B cell (primary cell): ENCODE measurements at regions not wholly inside any gene's neighbourhood (a gene's known extent, or its start where the extent isn't known, plus 50 kb on each side); places are given as distances from the start of the nearest gene placed in this dataset.

Source experiments
- ATAC-seq: fragments of 200-7000 bp; cut with Tn5 transposase; one replicate; pipeline ENCODE4 v1.10.0; 2021; ENCODE audit warnings: low read depth, mild to moderate bottlenecking, moderate number of reproducible peaks, moderate library complexity
- CTCF ChIA-PET: fragments of 350-600 bp; sonication (Branson Sonifier 250); formaldehyde crosslinking; loops from one replicate; lab custom pipeline; 2021; ENCODE audit warnings: antibody characterized with exemption, inconsistent platforms; lab: Charles Lee
- POLR2A ChIA-PET: fragments of 350-600 bp; sonication (Branson Sonifier 250); formaldehyde crosslinking; loops from one replicate; lab custom pipeline; 2021; ENCODE audit warnings: antibody characterized with exemption; lab: Charles Lee
- DNase-seq: peaks from one replicate; pipeline ENCODE4 v3.0.0; 2013
- H2AFZ ChIP-seq: 2 replicates; pipeline ENCODE4 v1.6.1; 2012; ENCODE audit warnings: mild to moderate bottlenecking, low read depth, low read length; ENCODE audit not compliant: insufficient read depth, poor library complexity, severe bottlenecking
- H3K27ac ChIP-seq, 2 donors: 1 replicate in 1 of 2; 2 replicates in 1 of 2; pipeline ENCODE4 v1.5.1; 2012 to 2013; ENCODE audit warnings: low read length in 2 of 2, mild to moderate bottlenecking in 2 of 2, moderate library complexity in 1 of 2
- H3K27me3 ChIP-seq, 4 experiments: fragments of 200-600 bp in 1 of 4; sonication (generic) in 1 of 4; replicated peaks in 1 of 4; 1 replicate in 2 of 4; 2 replicates in 2 of 4; pipeline versions ENCODE4 v1.6.1 to v1.7.0; 2013 to 2016; ENCODE audit warnings: low read length in 3 of 4, mild to moderate bottlenecking in 2 of 4, mixed read lengths in 1 of 4, moderate library complexity in 1 of 4; ENCODE audit not compliant: insufficient read depth in 4 of 4, control insufficient read depth in 3 of 4; ENCODE audit errors: control extremely low read depth in 1 of 4
- H3K36me3 ChIP-seq, 2 experiments: replicated peaks in 1 of 2; 1 replicate in 1 of 2; 2 replicates in 1 of 2; pipeline versions ENCODE4 v1.6.1 to v1.7.1; 2013; ENCODE audit warnings: low read length in 1 of 2; ENCODE audit not compliant: insufficient read depth in 2 of 2, control insufficient read depth in 1 of 2; ENCODE audit errors: control extremely low read depth in 1 of 2, extremely low read depth in 1 of 2
- H3K4me1 ChIP-seq, 2 donors: fragments of 200-600 bp in 1 of 2; sonication (generic) in 1 of 2; 1 replicate in 1 of 2; 2 replicates in 1 of 2; pipeline versions ENCODE4 v1.5.1 to v1.6.1; 2013 to 2017; ENCODE audit warnings: low read length in 2 of 2; ENCODE audit not compliant: control insufficient read depth in 2 of 2, insufficient read depth in 2 of 2
- H3K4me2 ChIP-seq: replicated peaks from 2 replicates; pipeline ENCODE3; 2012; ENCODE audit warnings: mild to moderate bottlenecking, low read depth, low read length; ENCODE audit not compliant: poor library complexity, severe bottlenecking
- H3K4me3 ChIP-seq, 5 experiments: fragments of 200-600 bp in 1 of 5; sonication (generic) in 1 of 5; 1 replicate in 3 of 5; 2 replicates in 2 of 5; pipeline versions ENCODE4 v1.5.1 to v1.7.0; 2011 to 2016; ENCODE audit warnings: low read length in 4 of 5, mild to moderate bottlenecking in 4 of 5, low read depth in 2 of 5, control low read depth in 1 of 5, moderate library complexity in 1 of 5; ENCODE audit not compliant: insufficient read depth in 1 of 5; ENCODE audit errors: control extremely low read depth in 1 of 5, extremely low read depth in 1 of 5
- H3K79me2 ChIP-seq: fragments of 200-600 bp; sonication (generic); one replicate; pipeline ENCODE4 v1.6.0; 2016; ENCODE audit warnings: low read length; ENCODE audit not compliant: control insufficient read depth, insufficient read depth
- H3K9ac ChIP-seq: fragments of 200-600 bp; sonication (generic); 2 replicates; pipeline ENCODE4 v1.6.1; 2017; ENCODE audit warnings: mild to moderate bottlenecking, low read length, moderate library complexity
- H3K9me3 ChIP-seq, 3 donors: one replicate each; pipeline versions ENCODE4 v1.6.1 to v1.7.1; 2013; ENCODE audit warnings: low read length in 2 of 3; ENCODE audit not compliant: control insufficient read depth in 2 of 3, insufficient read depth in 1 of 3; ENCODE audit errors: control extremely low read depth in 1 of 3
- H4K20me1 ChIP-seq: 2 replicates; pipeline ENCODE4 v1.6.0; 2012; ENCODE audit warnings: mild to moderate bottlenecking, low read length; ENCODE audit not compliant: insufficient read depth, control insufficient read depth, poor library complexity, severe bottlenecking
- H3K27ac Mint-ChIP-seq: one replicate; pipeline ENCODE4 v1.8.0; 2021; ENCODE audit warnings: mixed read lengths
- H3K27me3 Mint-ChIP-seq: one replicate; pipeline ENCODE4 v1.8.0; 2021; ENCODE audit warnings: mixed read lengths
- H3K4me1 Mint-ChIP-seq: one replicate; pipeline ENCODE4 v1.8.0; 2021; ENCODE audit warnings: mixed read lengths
- H3K4me3 Mint-ChIP-seq: one replicate; pipeline ENCODE4 v1.8.0; 2021; ENCODE audit warnings: mixed read lengths
- H3K9me3 Mint-ChIP-seq: one replicate; pipeline ENCODE4 v1.8.0; 2022; ENCODE audit warnings: mixed read lengths; ENCODE audit not compliant: insufficient read depth
- EZH2 ChIP-seq: IDR thresholded peaks from 2 replicates; pipeline ENCODE4 v1.6.1; 2012; ENCODE audit warnings: borderline replicate concordance, low read depth, mild to moderate bottlenecking, moderate library complexity, low read length; ENCODE audit not compliant: insufficient read depth, poor library complexity, severe bottlenecking
- WGBS: methylation state at CpG from one replicate; pipeline ENCODE4 v1.1.5; 2013; ENCODE audit warnings: missing lambda C conversion rate; ENCODE audit not compliant: insufficient coverage; 5-methylcytosine and 5-hydroxymethylcytosine counted together
- intact Hi-C: fragments of 100-400 bp; cut with micrococcal nuclease; formaldehyde crosslinking; loops from one replicate; pipeline ENCODE4 v1.10.0; 2022
- TF ChIP-seq, protein P1 (sequence below): fragments of 200-600 bp; IDR thresholded peaks from one replicate; pipeline ENCODE4 v1.8.0; 2022; ENCODE audit warnings: antibody characterized with exemption, mild to moderate bottlenecking

DNA sequence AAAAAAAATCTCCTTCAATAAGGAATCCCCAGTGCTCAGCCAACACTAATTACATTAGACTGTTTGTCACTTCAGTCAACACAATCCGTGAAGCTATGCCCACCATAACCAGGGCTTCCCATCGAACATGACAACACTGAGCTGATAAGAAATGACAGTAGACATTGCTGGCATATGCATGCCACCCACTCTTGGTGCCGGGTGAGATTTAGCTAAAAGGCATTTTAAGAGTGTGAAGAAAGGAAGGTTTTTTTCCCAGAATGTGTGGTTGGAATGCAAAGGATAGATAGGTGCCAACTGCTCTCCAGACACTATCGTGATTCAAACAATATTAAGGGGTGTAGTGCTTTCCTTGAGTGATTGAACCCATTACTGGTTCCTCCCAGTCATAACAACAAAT is 344.0 kb upstream of the LMCD1 start:
- 90% methylated on average over 2 of the region's 4 CpGs for WGBS
- H3K79me2 ChIP-seq = no peaks in the 10 kb centered on the region
- no peak overlapping the region for H2AFZ ChIP-seq
- no peaks in the 10 kb centered on the region for H3K9me3 Mint-ChIP-seq
- no peaks in the 10 kb centered on the region for H3K27me3 ChIP-seq
- intact Hi-C loops = no loop called here
- H3K36me3 ChIP-seq = no peaks in the 10 kb centered on the region
- DNase-seq (no peak), ATAC-seq (no peak)
- no peak overlapping the region for H3K27ac ChIP-seq
- H3K4me1 ChIP-seq = no peaks in the 10 kb centered on the region
- H3K4me2 ChIP-seq = no peak overlapping the region
- no peaks in the 10 kb centered on the region for H3K4me1 Mint-ChIP-seq
- H3K27ac Mint-ChIP-seq = no peak overlapping the region
- CTCF ChIA-PET = no interaction called here
- POLR2A ChIA-PET = no interaction called here
- H3K27me3 Mint-ChIP-seq = peaks cover 3% of the 10 kb centered on the region
- H3K4me3 Mint-ChIP-seq = no peak overlapping the region
- no peak overlapping the region for H3K9ac ChIP-seq
- no peaks in the 10 kb centered on the region for H3K9me3 ChIP-seq
- TF ChIP-seq EZH2 = no peak
- TF ChIP-seq, protein P1, sequence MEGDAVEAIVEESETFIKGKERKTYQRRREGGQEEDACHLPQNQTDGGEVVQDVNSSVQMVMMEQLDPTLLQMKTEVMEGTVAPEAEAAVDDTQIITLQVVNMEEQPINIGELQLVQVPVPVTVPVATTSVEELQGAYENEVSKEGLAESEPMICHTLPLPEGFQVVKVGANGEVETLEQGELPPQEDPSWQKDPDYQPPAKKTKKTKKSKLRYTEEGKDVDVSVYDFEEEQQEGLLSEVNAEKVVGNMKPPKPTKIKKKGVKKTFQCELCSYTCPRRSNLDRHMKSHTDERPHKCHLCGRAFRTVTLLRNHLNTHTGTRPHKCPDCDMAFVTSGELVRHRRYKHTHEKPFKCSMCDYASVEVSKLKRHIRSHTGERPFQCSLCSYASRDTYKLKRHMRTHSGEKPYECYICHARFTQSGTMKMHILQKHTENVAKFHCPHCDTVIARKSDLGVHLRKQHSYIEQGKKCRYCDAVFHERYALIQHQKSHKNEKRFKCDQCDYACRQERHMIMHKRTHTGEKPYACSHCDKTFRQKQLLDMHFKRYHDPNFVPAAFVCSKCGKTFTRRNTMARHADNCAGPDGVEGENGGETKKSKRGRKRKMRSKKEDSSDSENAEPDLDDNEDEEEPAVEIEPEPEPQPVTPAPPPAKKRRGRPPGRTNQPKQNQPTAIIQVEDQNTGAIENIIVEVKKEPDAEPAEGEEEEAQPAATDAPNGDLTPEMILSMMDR = no peak
- no peaks in the 10 kb centered on the region for H4K20me1 ChIP-seq
- no peak overlapping the region for H3K4me3 ChIP-seq

DNA sequence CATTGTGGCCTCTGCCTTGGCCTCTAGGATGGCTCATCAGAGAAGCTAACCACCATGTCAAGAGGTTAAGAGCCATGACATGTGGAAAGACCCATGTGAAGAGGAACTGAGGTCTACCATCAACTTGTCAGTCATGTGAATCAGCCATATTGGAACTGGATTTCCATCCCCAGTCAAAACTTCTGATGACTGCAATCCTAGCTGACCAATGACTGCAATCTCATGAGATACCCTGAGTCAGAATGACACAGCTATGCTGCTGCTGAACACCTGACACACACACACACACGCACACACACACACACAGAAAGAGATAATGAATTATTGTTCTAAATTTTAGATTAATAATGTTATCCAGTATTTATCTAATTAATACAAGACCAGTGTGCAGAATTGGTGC is 337.5 kb upstream of the LMCD1 start:
- intact Hi-C loops = no loop called here
- H3K27ac Mint-ChIP-seq = no peak overlapping the region
- Histone ChIP-seq H3K36me3 (no peaks in the 10 kb centered on the region), H3K27ac (no peak overlapping the region), H3K4me3 (no peak overlapping the region), H3K4me1 (no peaks in the 10 kb centered on the region), H3K9ac (no peak overlapping the region), H3K79me2 (no peaks in the 10 kb centered on the region), H3K27me3 (no peaks in the 10 kb centered on the region), H3K9me3 (peaks cover 0 to 9% (median 0%) of the 10 kb centered on the region in 3 donors), H2AFZ (no peak overlapping the region), H3K4me2 (no peak overlapping the region), H4K20me1 (no peaks in the 10 kb centered on the region)
- H3K4me3 Mint-ChIP-seq = no peak overlapping the region
- no peak for ATAC-seq
- no CpG with 5 or more reads among the region's 1 CpG for WGBS
- no peaks in the 10 kb centered on the region for H3K4me1 Mint-ChIP-seq
- no peaks in the 10 kb centered on the region for H3K9me3 Mint-ChIP-seq
- DNase-seq = no peak
- ChIA-PET CTCF (no interaction called here), POLR2A (no interaction called here)
- TF ChIP-seq, protein P1 = no peak
- TF ChIP-seq EZH2 = no peak
- H3K27me3 Mint-ChIP-seq = peaks cover 3% of the 10 kb centered on the region
